Fibroblast of lung (primary cell): ENCODE measurements at regions not wholly inside any gene's neighbourhood (a gene's known extent, or its start where the extent isn't known, plus 50 kb on each side); places are given as distances from the start of the nearest gene placed in this dataset.

Experiments used
- CTCF ChIP-seq, 2 donors: IDR thresholded peaks in 1 of 2; conservative IDR thresholded peaks in 1 of 2; 1 replicate in 1 of 2; 2 replicates in 1 of 2; pipeline ENCODE4 v1.5.1; 2011 to 2012; ENCODE audit warnings: low read length in 2 of 2, control low read depth in 1 of 2, inconsistent platforms in 1 of 2, low read depth in 1 of 2, mild to moderate bottlenecking in 1 of 2
- EZH2 ChIP-seq: IDR thresholded peaks from 2 replicates; pipeline ENCODE4 v1.5.1; 2012; ENCODE audit warnings: low read length, control low read depth, mild to moderate bottlenecking; ENCODE audit errors: missing control alignments

DNA sequence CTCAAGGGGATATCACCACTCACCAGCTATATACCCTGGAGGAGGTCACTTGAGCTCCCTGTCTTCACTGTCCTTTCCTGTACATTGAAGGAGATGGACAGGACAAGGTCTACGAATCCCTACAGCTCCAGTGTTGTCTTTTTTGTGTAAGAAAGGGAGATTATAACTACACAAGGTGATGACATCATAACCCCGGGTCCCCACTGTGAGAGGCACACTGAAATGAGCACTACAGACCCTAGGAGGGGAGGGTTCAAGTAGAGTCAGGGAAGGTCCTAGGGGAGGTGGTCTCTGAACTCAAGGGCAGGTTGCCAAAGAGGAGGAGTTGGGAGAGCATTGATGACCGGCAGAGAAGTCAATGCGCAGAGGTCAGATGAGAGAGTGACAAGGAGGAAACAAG lies 108.3 kb upstream of the SLC14A2 start:
- TF ChIP-seq EZH2: no peak
- no peak for TF ChIP-seq CTCF (conservative IDR thresholded peaks at IDR 0.05 in 1 of 2, IDR thresholded peaks at IDR 0.05 in 1 of 2; ENCODE audit: low read depth in 1 of 2, low read length in 2 of 2)
